ENCODE measurements at regions not wholly inside any gene's neighbourhood (a gene's known extent, or its start where the extent isn't known, plus 50 kb on each side); places are given as distances from the start of the nearest gene placed in this dataset.

- H3K9ac ChIP-seq, result no peak overlapping the region
- no peak overlapping the region for H3K4me2 ChIP-seq
- H3K27me3 ChIP-seq, result no peaks in the 10 kb centered on the region
- TF ChIP-seq Cebpa-rat (IDR thresholded peaks at IDR 0.05), result no peak
- no peaks in the 10 kb centered on the region for H3K9me3 ChIP-seq (replicated peaks in 1 of 11)
- H3K27ac ChIP-seq, result no peak overlapping the region
- H3K4me1 ChIP-seq, result no peaks in the 10 kb centered on the region
- H3K4me3 ChIP-seq, result no peak overlapping the region
- H4K20me1 ChIP-seq, result no peaks in the 10 kb centered on the region
- no peaks in the 10 kb centered on the region for H3K36me3 ChIP-seq
Measured at GRCh38 chr20:21921251-21921650, 215.8 kb downstream of the PAX1 start.

GRCh38 chr20:21920211-21920610 is 214.7 kb downstream of the PAX1 start:
- Histone ChIP-seq H3K27me3 (no peaks in the 10 kb centered on the region), H3K4me2 (no peak overlapping the region), H3K9ac (no peak overlapping the region), H4K20me1 (no peaks in the 10 kb centered on the region), H3K9me3 (replicated peaks in 1 of 11) (no peaks in the 10 kb centered on the region), H3K4me3 (no peak overlapping the region), H3K4me1 (no peaks in the 10 kb centered on the region), H3K36me3 (no peaks in the 10 kb centered on the region), H3K27ac (no peak overlapping the region)
- no peak for TF ChIP-seq Cebpa-rat (IDR thresholded peaks at IDR 0.05)

GRCh38 chr20:21918398-21918797 is 212.9 kb downstream of the PAX1 start:
- Histone ChIP-seq H3K9me3 (replicated peaks in 1 of 11) (no peaks in the 10 kb centered on the region), H3K4me2 (no peak overlapping the region), H3K4me3 (no peak overlapping the region), H3K27ac (no peak overlapping the region), H3K36me3 (no peaks in the 10 kb centered on the region), H4K20me1 (no peaks in the 10 kb centered on the region), H3K4me1 (no peaks in the 10 kb centered on the region), H3K27me3 (no peaks in the 10 kb centered on the region), H3K9ac (no peak overlapping the region)
- TF ChIP-seq Cebpa-rat (IDR thresholded peaks at IDR 0.05), result no peak

- Histone ChIP-seq H3K4me2 (no peak overlapping the region), H3K27ac (no peak overlapping the region), H3K27me3 (no peaks in the 10 kb centered on the region), H3K36me3 (no peaks in the 10 kb centered on the region), H3K4me3 (no peak overlapping the region), H3K9me3 (replicated peaks in 1 of 11) (no peaks in the 10 kb centered on the region; a peak in 1 of 22 replicates), H3K9ac (no peak overlapping the region), H4K20me1 (no peaks in the 10 kb centered on the region), H3K4me1 (no peaks in the 10 kb centered on the region)
- no peak for TF ChIP-seq Cebpa-rat (IDR thresholded peaks at IDR 0.05)
Measured at GRCh38 chr20:21902391-21902790, 196.9 kb downstream of the PAX1 start.

- no peak for TF ChIP-seq Cebpa-rat (IDR thresholded peaks at IDR 0.05)
- no peak overlapping the region for H3K27ac ChIP-seq
Measured at GRCh38 chr20:21901470-21902275, 196.2 kb downstream of the PAX1 start.

GRCh38 chr20:21900431-21900830 is 195.0 kb downstream of the PAX1 start:
- no peak overlapping the region for H3K4me3 ChIP-seq
- no peak overlapping the region for H3K9ac ChIP-seq
- no peaks in the 10 kb centered on the region for H3K4me1 ChIP-seq
- no peak for TF ChIP-seq Cebpa-rat (IDR thresholded peaks at IDR 0.05)
- no peak overlapping the region for H3K27ac ChIP-seq
- H3K4me2 ChIP-seq, result no peak overlapping the region
- H3K36me3 ChIP-seq, result no peaks in the 10 kb centered on the region
- H3K27me3 ChIP-seq, result no peaks in the 10 kb centered on the region
- no peaks in the 10 kb centered on the region for H3K9me3 ChIP-seq (replicated peaks in 1 of 11)
- H4K20me1 ChIP-seq, result no peaks in the 10 kb centered on the region

More at GRCh38 chr20:21901470-21902275, 196.2 kb downstream of the PAX1 start:
- H3K4me1 ChIP-seq, result no peaks in the 10 kb centered on the region
- H3K4me2 ChIP-seq, result no peak overlapping the region
- H3K36me3 ChIP-seq, result no peaks in the 10 kb centered on the region
- H3K4me3 ChIP-seq, result no peak overlapping the region
- H4K20me1 ChIP-seq, result no peaks in the 10 kb centered on the region
- H3K9ac ChIP-seq, result no peak overlapping the region
- no peaks in the 10 kb centered on the region for H3K27me3 ChIP-seq
- no peaks in the 10 kb centered on the region; a peak in 1 of 22 replicates for H3K9me3 ChIP-seq (replicated peaks in 1 of 11)

- Histone ChIP-seq H3K4me3 (no peak overlapping the region), H3K9me3 (replicated peaks in 1 of 11) (no peaks in the 10 kb centered on the region), H3K4me1 (no peaks in the 10 kb centered on the region), H3K36me3 (no peaks in the 10 kb centered on the region), H3K9ac (no peak overlapping the region), H3K27me3 (no peaks in the 10 kb centered on the region), H3K27ac (no peak overlapping the region), H3K4me2 (no peak overlapping the region), H4K20me1 (no peaks in the 10 kb centered on the region)
- TF ChIP-seq Cebpa-rat (IDR thresholded peaks at IDR 0.05), result no peak
Measured at GRCh38 chr20:21874921-21875320, 169.5 kb downstream of the PAX1 start.

- Histone ChIP-seq H3K9me3 (replicated peaks in 1 of 11) (no peaks in the 10 kb centered on the region), H3K4me1 (no peaks in the 10 kb centered on the region), H3K27me3 (no peaks in the 10 kb centered on the region), H3K9ac (no peak overlapping the region), H4K20me1 (no peaks in the 10 kb centered on the region), H3K4me2 (no peak overlapping the region), H3K27ac (no peak overlapping the region), H3K4me3 (no peak overlapping the region), H3K36me3 (no peaks in the 10 kb centered on the region)
- TF ChIP-seq Cebpa-rat (IDR thresholded peaks at IDR 0.05), result no peak
Measured at GRCh38 chr20:21874127-21874526, 168.7 kb downstream of the PAX1 start.

GRCh38 chr20:21873291-21873690 is 167.8 kb downstream of the PAX1 start:
- Histone ChIP-seq H3K4me2 (no peak overlapping the region), H4K20me1 (no peaks in the 10 kb centered on the region), H3K9me3 (replicated peaks in 1 of 11) (no peaks in the 10 kb centered on the region), H3K36me3 (no peaks in the 10 kb centered on the region), H3K27me3 (no peaks in the 10 kb centered on the region), H3K9ac (no peak overlapping the region), H3K4me3 (no peak overlapping the region), H3K27ac (no peak overlapping the region), H3K4me1 (no peaks in the 10 kb centered on the region)
- no peak for TF ChIP-seq Cebpa-rat (IDR thresholded peaks at IDR 0.05)

GRCh38 chr20:21867811-21868210 is 162.3 kb downstream of the PAX1 start:
- Histone ChIP-seq H3K27me3 (no peaks in the 10 kb centered on the region), H3K36me3 (no peaks in the 10 kb centered on the region), H3K9me3 (replicated peaks in 1 of 11) (no peaks in the 10 kb centered on the region), H4K20me1 (no peaks in the 10 kb centered on the region), H3K9ac (no peak overlapping the region), H3K4me2 (no peak overlapping the region), H3K4me1 (no peaks in the 10 kb centered on the region), H3K4me3 (no peak overlapping the region), H3K27ac (no peak overlapping the region)
- TF ChIP-seq Cebpa-rat (IDR thresholded peaks at IDR 0.05), result no peak

All from BLaER1 treated with 17β-estradiol and CSF1 and Interleukin-3, amounts not matched to agents 10 nM and 100 nM (cell line).